ELF-1 (cell line): ENCODE measurements at regions not wholly inside any gene's neighbourhood (a gene's known extent, or its start where the extent isn't known, plus 50 kb on each side); places are given as distances from the start of the nearest gene placed in this dataset.
A peak's percentile ranks its signal among the peaks of the same experiment; 100 is the strongest.

ENCODE experiments used
- DNase-seq: peaks from one replicate; pipeline ENCODE4 v3.0.0-alpha.2; 2016; ENCODE audit warnings: low read depth, low spot score

- no peak for DNase-seq
Measured at GRCh38 chr1:188155261-188155660, 1326.5 kb downstream of the PLA2G4A start.

GRCh38 chr1:188164459-188164858, 1335.7 kb downstream of the PLA2G4A start:
- DNase-seq, result no peak

GRCh38 chr1:188166654-188167053, 1337.9 kb downstream of the PLA2G4A start:
- no peak for DNase-seq

GRCh38 chr1:188169971-188170370, 1341.2 kb downstream of the PLA2G4A start:
- no peak for DNase-seq

- DNase-seq, result no peak
Measured at GRCh38 chr1:188170411-188170810, 1341.7 kb downstream of the PLA2G4A start.

- DNase-seq, result no peak
Measured at GRCh38 chr1:188170935-188171334, 1342.2 kb downstream of the PLA2G4A start.

GRCh38 chr1:188182063-188182462, 1353.3 kb downstream of the PLA2G4A start:
- peak; percentile 2 for DNase-seq

GRCh38 chr1:188188317-188188716, 1359.6 kb downstream of the PLA2G4A start:
- no peak for DNase-seq

- DNase-seq, result no peak
Measured at GRCh38 chr1:188194916-188195315, 1366.2 kb downstream of the PLA2G4A start.

GRCh38 chr1:188218289-188218688, 1389.5 kb downstream of the PLA2G4A start:
- DNase-seq, result no peak

- no peak for DNase-seq
Measured at GRCh38 chr1:188220051-188220450, 1391.3 kb downstream of the PLA2G4A start.

- no peak for DNase-seq
Measured at GRCh38 chr1:188224263-188224662, 1395.5 kb downstream of the PLA2G4A start.

- DNase-seq, result no peak
Measured at GRCh38 chr1:188225975-188226374, 1397.2 kb downstream of the PLA2G4A start.

- DNase-seq, result no peak
Measured at GRCh38 chr1:188228623-188229022, 1399.9 kb downstream of the PLA2G4A start.

GRCh38 chr1:188237573-188238348, 1409.0 kb downstream of the PLA2G4A start:
- DNase-seq, result no peak

- no peak for DNase-seq
Measured at GRCh38 chr1:188240772-188241406, 1412.1 kb downstream of the PLA2G4A start.

GRCh38 chr1:188241629-188242028, 1412.9 kb downstream of the PLA2G4A start:
- no peak for DNase-seq

- DNase-seq, result no peak
Measured at GRCh38 chr1:188243456-188243855, 1414.7 kb downstream of the PLA2G4A start.

- DNase-seq, result no peak
Measured at GRCh38 chr1:188244681-188245080, 1415.9 kb downstream of the PLA2G4A start.

GRCh38 chr1:188247255-188247654, 1418.5 kb downstream of the PLA2G4A start:
- no peak for DNase-seq

- DNase-seq, result no peak
Measured at GRCh38 chr1:188249811-188250210, 1421.1 kb downstream of the PLA2G4A start.

GRCh38 chr1:188251036-188251435, 1422.3 kb downstream of the PLA2G4A start:
- DNase-seq, result no peak

GRCh38 chr1:188261849-188262248, 1433.1 kb downstream of the PLA2G4A start:
- no peak for DNase-seq
